ENCODE measurements at regions not wholly inside any gene's neighbourhood (a gene's known extent, or its start where the extent isn't known, plus 50 kb on each side); places are given as distances from the start of the nearest gene placed in this dataset.

DNA sequence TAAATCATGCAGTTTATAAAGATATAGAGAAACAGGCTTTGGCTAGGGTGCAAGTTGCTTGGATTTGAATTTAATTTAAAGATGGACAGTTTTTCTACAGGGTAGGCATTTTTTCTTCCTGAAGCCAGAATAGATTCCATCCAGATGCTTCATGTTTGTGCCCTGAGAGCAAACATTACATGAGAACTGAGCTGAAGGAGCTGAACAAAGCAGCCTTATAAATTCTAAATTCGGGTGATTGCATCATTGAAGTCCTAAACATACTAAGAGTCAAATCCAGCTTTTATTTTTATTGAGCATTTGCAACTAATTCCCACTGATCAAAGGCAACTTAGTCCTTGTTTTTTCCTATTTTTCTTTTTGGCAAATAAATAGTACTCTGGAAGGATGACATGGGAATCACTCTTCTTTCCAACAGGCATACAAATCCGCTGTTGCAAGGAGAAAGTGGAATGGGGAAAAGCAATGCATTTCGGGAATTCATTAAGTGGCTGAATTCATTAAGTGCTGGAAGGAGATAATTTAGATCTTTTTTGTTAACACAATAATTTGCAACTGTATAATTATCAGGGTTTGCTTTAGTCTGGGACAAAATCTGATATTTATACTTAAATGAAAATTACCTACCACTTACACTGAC, 828.0 kb downstream of the SLC4A3 start:
- no peak for DNase-seq

DNA sequence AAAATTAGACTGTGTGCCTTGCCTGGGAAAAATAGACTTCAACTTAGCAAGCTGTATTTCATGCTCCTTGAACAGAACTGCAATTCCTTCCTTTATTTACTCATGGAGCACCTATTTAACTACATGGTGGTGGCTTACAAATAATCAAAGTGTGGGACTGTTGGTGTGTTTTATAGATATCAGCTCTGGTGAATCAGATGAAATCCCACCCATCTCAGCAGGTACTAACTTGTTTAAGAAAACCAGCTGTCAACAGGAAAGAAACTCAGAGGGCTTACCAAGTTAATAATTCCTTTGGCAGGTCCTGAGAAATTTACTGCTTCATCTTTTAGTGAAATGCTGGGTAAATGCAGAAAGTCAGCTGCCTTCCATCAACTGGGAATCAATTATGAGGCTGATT, 830.6 kb downstream of the SLC4A3 start:
- no peak for DNase-seq

DNA sequence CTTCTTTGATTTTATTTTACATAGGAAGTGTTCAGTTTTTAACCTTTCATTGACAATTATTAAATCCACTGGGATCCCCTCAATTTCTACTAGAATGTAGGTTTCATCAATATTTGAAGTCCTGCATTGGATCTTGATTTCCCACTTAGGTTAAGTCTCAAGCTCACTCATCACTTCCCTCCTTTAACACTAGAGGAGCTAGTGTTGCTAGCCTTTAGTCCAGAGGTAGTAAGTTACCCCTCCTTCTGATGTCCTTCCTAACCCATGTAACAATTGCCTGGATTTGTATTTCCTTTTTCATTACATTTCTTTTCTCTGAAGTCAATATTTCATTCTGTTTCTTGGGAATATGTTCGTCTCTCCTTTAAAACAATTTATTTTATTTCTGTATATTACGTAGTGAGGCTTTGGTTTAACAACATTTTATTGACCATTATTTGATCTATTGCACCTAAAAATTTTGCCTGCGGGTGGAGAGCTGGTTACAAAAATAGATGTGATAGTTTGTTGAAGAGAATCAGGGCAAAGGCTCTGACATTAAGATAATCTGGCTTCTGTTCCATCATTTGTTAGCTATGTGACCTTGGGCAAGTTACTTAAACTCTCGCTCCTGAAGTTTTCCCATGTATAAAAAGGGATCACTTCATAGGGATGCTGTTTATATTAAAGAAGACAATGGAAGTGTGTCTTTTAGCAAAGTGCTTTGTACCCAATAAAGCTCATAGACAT, 833.0 kb downstream of the SLC4A3 start:
- DNase-seq = no peak

DNA sequence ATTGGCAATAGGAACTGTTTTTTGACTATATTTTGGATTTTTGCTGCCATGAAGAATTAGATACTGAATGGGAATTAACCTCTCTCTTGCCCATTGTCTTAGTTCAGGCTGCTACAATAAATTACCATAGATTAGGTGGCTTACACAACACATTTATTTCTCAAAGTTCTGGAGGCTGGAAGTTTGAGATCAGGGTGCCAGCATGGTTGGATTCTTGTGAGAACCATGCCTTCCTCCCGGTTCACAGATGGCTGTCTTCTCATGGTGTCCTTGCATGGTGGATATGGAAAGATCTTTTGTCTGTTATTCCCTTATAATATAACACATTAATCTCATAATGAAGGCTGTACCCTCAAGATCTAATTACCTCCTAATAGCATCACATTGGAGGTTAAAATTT, 836.4 kb downstream of the SLC4A3 start:
- no peak for DNase-seq

DNA sequence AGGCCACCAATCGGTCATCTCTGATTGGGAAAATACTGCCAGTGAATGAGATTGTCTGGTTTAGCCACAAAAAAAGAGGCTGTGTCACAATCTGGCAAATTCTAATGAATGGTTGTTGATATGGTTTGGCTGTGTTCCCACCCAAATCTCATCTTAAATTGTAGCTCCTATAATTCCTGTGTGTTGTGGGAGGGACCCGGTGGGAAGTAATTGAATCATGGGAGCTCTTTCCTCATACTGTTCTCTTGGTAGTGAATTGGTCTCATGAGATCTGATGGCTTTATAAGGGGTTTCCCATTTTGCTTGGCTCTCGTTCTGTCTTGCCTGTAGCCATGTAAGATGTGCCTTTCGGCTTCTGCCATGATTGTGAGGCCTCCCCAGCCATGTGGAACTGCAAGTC, 838.3 kb downstream of the SLC4A3 start:
- DNase-seq = no peak

DNA sequence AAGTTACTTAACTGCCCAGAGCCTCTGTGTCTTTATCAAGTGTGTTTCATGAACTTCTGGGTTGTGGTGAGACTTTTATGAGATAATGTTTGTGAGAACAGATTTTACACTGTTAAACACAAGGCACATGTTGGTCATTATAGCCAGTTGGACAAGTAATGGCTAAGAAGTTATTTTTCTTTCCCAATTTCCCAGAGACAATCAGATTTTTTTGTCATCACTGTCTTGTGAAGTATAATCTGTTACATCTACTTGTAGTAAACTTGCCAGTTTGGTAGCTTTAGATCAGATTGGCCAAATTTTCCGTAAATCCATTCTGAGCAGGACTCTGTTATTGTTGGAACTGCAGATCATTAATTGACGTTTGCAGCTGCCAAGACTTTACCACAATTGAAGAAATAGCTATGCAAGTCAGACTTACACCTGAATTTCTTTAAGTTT, 838.8 kb downstream of the SLC4A3 start:
- no peak for DNase-seq

DNA sequence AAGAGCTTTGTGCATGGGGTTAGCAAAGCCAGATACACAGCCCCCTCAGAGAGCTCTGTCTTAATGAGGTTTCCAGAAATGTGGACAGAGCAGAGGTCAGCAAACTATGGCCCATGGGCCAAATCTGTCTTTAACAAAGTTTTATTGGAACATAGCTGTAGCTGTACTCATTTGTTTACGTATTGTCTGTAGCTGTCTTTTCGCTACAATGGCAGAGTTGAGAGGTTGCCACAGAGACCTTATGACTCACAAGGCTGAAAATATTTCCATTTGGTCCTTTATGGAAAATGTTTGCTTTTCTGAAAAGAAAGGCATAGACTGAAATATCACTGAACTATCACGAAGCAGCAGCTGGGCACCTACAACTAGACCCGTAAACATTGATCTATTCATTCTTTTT, 841.8 kb downstream of the SLC4A3 start:
- DNase-seq = no peak

DNA sequence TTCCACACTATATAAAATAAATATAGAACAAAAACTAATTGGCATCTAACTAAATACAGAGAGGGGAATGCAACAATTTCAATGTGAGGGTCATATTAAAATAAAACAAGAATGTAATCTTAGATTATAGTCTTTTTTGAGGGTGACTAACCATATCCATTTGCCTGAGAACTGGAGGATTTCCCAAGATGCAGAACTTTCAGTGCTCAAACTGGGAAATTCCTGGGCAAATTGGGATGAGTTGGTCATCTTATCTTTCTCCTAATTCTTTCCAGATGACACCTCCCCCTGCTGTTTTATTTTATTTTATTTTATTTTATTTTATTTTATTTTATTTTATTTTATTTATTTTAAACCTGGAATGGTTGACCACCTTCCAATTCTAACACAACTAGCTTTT, 846.2 kb downstream of the SLC4A3 start:
- DNase-seq = no peak

DNA sequence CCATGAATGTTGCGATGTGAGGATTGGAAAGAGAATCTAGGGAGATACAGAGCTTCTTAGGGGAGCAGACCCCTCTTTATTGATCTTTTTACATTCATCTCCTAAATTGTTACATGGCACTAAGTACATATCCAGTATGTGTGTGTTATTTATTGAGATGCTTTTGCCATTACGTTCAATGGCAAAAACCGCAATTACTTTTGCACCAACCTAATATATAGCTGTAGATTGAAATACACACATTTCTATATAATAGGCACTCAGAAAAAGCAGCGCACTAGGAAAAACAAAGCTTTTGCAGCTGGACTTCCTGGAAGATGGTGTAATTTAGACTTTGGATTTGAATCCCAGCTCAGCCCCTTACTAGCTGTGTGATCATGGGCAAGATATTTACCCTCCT, 849.4 kb downstream of the SLC4A3 start:
- DNase-seq = no peak

DNA sequence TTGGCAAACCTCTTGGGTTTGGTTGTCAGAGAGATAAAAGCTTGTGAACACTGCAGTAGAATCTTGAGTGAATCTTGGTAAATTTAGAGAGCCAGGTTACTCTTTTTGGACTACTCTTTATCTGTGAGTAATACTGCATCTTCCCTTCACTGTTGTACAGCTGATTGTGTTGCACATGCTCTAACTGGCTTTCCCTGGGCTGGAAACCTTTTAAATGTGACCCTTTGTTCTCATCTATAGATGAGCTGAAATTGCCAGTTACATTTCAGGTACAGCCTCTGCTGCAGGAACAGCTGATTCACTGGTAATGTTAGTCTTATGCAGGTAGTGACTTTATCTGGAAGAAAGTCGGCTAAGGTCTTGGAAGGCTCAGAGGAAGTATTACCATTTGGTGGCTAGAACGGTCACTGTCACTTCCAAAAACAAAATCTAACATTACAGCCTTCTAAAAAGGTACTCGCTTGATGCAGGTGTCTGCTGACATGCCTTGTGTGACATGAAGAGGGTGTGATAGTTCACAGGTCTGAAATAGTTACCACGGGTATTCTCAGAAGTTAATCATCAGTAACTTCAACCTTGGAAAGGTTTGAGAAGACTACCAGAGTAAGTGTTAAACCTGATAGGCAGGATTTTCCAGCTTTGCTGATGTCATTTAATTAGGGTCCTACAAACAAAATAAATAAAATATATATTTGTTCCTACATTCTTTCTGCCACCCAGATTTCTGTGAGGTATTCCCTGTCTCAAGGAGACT, 851.1 kb downstream of the SLC4A3 start:
- no peak for DNase-seq

DNA sequence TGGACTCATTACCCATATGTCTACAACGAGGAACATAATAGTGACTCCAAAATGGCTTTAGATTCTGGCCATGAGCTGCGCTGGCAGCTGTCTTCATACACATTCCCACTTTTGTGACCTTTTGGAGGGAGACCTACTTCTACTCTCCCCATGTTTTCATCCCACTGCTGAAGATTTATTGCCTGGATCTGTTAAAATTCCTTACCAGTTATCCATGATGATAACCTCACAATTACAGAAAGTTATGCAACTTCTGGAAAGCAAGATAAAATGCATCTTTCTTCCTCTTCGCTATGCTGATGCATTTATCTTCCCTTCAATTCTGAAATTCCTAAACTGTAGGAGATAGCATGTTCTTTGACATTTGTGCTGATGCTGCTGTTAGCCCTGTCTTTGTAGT, 855.3 kb downstream of the SLC4A3 start:
- no peak for DNase-seq

DNA sequence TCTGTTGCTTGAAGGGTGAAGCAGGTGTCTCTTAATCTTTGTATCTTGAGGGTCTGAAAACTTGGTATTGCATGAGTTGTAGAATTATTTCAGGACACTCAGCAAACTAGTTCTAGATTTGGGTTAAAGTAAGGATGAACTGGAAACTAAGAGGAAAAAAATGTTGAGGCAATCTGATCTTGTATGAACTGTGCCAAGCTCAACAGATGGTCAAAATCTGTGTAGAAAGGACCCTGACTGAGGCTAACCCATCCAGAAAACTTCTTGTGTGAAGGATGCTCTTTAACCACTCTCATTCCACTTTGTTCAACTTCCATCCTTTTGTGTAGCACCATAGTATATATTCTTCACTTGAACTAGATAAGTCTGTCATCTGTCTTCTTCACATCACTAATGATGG, 861.7 kb downstream of the SLC4A3 start:
- DNase-seq = no peak

DNA sequence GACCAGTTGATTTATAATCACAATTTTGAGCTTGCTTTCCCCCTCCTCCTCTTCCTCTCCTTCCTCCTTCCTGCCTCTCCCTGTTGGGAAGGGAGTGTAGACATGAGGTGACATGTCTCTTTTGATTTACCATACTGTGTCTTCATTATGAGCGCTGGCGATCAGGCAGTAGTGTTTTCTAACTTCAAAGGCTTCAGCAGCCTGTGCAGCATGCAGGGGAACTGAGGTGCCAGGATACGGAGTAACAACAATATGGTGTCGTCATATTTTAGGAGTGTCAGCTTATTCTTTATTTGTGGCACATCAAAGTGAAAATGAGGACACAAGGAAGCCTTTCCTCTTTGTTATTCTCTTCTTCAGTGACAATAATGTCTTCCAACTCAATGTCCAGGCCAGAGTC, 864.2 kb downstream of the SLC4A3 start:
- no peak for DNase-seq

DNA sequence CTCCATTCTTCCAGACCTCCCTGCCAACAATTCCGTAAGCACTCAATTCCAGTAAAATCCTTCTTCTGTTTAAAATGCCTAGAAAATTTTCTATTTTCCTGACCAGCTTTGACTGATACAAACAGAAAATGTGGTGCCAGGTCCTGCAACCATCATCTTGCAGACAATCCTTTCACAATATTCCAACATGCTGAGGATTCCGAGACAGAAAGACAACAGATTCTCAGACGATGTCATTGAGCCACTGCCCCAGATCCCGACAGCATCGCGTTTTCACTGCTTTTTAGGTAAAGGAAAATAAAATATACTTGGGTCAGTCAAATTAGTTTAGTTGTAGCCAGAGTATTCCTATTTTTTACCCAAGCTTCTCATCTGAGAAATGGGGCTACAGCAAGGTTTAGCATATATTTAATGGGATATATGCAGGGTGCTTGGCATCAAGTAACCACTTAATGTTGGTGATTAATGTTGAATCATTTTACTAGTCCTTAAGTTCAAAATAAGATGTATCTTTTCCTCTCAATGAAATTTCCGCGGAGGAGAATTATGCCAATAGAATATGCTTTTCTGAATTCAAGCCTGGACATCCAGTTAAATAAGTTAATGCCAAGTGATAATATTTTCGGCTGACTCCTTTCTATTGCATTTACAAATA, 866.6 kb downstream of the SLC4A3 start:
- no peak for DNase-seq

DNA sequence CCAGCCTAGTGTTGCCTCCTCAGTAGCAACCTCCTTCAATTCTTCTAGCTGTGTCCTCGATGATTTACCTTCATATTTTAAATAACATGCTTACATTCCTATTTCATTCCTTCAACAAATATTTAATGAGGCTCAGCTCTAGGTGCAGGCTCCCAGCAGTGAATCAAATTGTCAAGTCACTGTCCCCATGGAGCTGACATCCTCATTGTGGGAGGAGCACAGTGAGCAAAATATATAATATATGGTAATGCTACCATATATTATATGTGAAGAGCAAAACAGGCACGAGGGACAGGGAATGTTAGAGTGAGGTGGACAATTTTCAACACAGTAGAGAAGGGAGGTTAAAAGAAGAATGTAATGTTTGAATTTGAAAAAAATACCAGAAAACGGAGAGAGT, 869.1 kb downstream of the SLC4A3 start:
- DNase-seq = no peak

DNA sequence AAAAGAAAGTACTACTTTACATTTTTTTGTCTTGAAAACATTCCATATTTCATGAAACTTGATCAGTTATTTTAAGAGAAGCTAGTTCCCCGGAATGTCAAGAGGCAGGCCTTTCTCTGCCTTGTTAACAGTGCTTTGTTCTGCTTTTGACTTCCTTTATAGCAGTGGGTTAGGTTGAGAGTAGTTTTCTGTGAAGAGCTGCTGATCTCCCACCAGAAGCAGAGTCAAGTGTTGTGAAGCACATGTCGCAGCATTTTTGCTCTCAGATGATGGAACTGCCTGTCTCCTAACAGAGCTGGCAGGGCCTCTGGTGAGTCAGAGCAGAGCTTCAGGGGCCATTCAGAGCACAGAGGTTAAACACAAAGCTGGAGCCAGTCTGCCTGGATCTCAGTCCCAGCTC, 871.8 kb downstream of the SLC4A3 start:
- no peak for DNase-seq

DNA sequence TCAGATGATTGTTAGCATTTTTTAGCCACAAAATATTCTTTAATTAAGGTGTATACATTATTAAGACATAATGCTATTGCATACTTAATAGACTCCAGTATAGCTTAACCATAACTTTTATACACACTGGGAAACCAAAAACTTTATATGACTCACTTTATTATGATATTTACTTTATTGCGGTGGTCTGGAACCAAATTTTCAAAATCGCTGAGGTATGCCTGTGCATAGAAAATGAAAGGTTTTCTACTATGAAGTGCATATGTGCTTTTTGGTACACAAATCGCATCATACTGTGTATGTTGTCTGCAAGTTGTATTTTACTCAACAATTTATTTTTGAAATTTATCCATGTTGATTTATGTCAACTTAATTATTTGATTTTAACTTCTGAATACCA, 875.1 kb downstream of the SLC4A3 start:
- no peak for DNase-seq

DNA sequence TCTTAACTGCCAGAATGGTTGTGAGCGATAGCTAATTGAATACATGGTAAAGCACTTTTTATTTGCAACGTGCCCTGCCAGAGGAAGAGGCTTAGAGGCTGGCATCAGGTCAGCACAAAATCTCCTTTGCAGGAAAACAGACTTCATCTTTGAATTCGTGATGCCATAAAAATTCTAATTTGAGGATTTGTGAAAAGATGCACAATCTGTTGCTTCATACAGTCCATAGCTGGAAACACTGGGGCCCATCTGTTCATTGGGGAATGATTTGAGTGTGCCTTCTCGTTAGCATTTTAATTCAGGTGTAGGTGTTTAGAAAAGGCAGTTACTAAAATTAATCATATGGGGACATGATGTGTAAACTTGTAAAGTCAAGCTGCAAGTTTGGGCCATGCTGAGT, 876.0 kb downstream of the SLC4A3 start:
- no peak for DNase-seq

DNA sequence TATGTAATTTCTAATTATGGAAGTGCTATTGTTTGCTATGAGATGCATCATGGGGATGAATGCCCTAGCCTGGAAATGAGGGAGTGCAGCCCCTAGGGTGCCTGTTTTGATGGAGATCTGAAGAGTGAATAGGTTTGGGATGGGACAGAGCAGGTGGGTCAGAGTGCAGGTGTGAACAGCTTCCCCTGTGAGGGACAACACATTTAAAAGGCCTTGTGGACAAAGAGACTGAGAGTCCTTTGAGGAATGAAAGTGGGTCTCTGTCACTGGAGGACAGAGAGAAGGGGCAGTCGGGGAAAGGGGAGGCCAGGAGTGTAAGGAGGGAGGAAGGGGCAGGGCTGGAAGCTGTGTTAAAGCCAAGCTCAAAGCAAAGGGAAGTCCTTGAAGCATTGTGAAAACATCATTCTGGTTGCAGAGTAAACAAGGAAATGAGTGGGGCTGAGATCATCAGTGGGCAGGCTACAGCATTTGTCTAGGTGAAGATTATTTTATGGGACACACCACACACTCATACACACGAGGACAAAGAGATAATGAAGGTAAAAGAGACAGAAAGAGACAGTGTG, 877.6 kb downstream of the SLC4A3 start:
- DNase-seq = no peak

DNA sequence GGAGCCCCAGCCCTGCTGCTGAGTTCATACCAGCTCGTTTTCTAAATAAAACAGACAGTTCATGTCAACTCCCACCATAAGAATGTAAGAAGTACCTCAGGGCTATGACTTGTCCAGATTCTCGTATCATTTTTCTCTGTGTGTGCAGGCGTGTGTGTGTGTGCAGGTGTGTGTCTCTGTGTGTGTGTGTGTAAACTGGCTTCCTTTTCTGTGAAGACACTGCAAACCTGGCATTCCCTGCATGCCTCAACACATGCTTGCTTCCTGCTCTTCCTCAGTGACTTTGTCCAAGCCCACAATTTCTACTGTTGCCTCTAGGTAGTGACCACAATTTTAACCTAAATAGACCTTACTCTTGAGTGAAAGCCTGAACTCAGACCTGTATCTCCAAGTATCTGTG, 879.0 kb downstream of the SLC4A3 start:
- DNase-seq = no peak

DNA sequence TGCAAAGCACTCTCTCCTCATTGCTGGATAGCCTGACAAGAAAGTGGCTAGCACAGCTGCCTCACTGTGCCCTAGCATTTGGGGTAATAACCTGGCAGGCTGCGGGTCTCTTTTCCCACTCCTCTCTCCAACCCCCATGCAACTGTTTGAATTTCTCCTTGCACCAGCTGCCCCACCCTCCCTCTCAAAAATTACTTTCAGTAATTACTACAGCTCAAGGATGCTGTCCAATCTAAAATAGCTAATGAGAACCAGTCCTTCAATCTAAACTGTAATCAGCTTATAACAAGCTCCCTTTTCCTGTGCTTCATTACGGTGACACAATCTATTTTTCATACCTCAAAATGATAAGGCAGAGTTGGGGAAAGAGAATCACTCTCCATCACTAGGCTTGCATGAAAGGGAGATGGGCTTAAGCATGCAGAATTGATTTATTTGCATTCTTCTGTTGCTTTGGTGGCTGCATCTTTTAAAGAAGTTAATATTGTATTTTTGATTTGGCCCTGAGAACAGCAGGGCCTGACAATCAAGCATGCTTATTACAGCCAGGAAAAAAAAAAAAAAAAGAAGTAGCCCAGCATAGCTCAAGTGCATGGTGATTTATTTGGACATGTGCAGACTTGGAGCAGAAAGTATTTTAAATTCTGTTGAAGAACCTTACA, 881.8 kb downstream of the SLC4A3 start:
- no peak for DNase-seq

DNA sequence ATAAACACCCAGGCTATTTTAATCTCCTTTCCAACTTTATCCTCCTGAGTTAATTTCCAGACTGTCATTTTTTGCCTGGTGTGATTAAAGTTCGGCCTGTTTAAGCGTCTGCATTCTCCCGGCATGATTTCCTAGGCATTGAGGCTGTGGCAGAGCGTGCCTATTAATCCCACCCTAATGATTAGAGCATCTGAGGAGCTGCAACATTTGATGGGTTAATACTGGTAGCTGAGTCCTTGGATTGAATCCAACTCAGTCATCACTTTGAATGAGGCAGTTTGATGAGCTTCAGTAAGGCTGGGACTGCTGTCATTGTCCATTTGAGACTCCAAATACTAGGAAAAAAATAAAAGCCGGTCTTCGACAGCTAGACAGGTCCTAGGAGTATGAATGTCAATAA, 882.5 kb downstream of the SLC4A3 start:
- no peak for DNase-seq

DNA sequence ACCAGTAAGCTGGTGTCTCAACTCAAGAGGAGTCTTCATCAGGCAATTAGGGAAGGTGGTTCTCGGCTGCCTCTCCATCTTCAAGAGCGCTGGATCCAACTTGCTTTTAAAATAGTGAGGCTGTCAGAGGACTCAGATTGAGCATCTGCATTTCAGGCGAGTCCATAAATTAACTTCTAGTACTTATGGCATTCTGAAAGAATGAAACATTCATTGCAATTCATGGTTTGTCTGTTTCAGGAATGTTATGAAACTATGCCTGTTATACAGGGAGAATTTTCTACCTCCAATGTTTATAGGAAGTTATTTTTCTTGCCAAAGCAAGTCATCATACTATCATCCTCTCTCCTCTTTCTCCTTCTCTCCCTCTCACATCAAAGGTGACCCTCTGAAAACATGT, 883.2 kb downstream of the SLC4A3 start:
- no peak for DNase-seq

All from stimulated activated CD4-positive, alpha-beta T cell treated with anti-CD3 and anti-CD28 coated beads, Interleukin-12 subunit alpha, Interleukin-12 subunit beta, amount 100 ng/mL, for 4 hours (primary cell).